ENCODE measurements at regions not wholly inside any gene's neighbourhood (a gene's known extent, or its start where the extent isn't known, plus 50 kb on each side); places are given as distances from the start of the nearest gene placed in this dataset.

GRCh38 chr11:119919656-119920055, 190.7 kb upstream of the NECTIN1 start:
- TF ChIP-seq, protein P1, sequence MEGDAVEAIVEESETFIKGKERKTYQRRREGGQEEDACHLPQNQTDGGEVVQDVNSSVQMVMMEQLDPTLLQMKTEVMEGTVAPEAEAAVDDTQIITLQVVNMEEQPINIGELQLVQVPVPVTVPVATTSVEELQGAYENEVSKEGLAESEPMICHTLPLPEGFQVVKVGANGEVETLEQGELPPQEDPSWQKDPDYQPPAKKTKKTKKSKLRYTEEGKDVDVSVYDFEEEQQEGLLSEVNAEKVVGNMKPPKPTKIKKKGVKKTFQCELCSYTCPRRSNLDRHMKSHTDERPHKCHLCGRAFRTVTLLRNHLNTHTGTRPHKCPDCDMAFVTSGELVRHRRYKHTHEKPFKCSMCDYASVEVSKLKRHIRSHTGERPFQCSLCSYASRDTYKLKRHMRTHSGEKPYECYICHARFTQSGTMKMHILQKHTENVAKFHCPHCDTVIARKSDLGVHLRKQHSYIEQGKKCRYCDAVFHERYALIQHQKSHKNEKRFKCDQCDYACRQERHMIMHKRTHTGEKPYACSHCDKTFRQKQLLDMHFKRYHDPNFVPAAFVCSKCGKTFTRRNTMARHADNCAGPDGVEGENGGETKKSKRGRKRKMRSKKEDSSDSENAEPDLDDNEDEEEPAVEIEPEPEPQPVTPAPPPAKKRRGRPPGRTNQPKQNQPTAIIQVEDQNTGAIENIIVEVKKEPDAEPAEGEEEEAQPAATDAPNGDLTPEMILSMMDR (IDR thresholded peaks at IDR 0.05; ENCODE audit: poor library complexity) = no peak
- TF ChIP-seq EZH2 (IDR thresholded peaks at IDR 0.05; ENCODE audit: borderline replicate concordance) = no peak

Measured in hepatocyte (in vitro differentiated cells).